ENCODE measurements at regions not wholly inside any gene's neighbourhood (a gene's known extent, or its start where the extent isn't known, plus 50 kb on each side); places are given as distances from the start of the nearest gene placed in this dataset.

GRCh38 chr2:37425408-37425807, 81.0 kb downstream of the QPCT start:
- no peak for DNase-seq (ENCODE audit: low read depth in 4 of 4, low spot score in 2 of 4)

GRCh38 chr2:37427241-37427640, 82.8 kb downstream of the QPCT start:
- no peak for DNase-seq (ENCODE audit: low read depth in 4 of 4, low spot score in 2 of 4)

DNA sequence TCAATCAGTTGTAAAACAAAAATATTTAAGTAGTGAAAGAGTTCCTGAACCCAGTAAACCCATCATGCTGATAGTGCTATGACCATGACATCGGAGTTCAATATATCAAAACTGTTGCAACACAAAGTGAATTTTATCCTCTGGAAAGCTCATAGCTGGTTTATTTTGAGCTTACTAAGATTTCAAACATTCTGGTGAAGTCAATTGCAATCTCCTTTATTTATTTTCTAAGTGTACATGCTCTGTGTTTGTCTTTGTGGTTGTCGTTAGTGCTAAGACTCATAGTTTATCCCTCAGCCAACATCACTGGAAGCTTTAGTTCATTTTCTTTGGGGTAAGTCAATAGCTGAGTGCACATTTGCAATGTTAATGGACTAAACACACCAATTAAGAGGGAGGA, 91.9 kb downstream of the QPCT start:
- DNase-seq (ENCODE audit: low read depth in 4 of 4, low spot score in 2 of 4): no peak

GRCh38 chr2:37439131-37439642, 94.8 kb downstream of the QPCT start:
- DNase-seq (ENCODE audit: low read depth in 4 of 4, low spot score in 2 of 4): no peak

DNA sequence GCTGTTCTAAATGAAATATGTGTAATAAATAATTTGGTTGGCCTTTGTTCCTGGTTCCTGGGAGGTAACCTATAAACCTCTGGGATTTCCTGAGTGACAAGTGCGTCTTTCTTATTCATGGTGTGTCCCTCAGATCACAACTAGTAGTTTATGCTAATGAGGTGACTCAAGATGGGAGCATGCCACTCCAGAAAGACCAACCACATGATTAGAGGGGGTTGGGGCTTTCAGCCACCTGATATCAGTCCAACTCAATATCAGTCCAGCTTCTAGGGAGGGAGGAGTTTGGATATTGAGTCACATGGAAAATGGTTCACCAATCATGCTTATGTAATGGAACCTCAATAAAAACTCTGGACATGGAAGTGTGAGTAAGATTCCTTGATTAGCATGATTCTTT, 96.6 kb downstream of the QPCT start:
- no peak for DNase-seq (ENCODE audit: low read depth in 4 of 4, low spot score in 2 of 4)

DNA sequence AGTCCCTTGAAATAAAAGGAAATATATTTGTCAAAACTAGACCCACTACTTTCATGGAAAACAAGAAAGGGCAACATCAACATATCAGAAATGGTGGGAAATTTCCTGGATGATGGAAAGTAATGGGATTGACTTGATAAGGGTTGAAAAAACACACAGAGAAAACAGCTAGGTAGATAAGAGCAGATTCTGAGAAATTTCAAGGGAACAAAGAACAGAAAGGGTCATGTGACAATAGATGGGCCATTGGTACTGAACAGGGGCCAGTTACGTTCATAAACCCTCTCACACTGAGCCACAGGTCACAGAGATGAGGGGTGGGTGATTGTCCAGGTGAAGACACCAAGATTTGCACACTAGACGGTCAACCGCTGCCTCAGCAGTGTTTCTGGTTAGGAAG, 98.7 kb downstream of the QPCT start:
- DNase-seq (ENCODE audit: low read depth in 4 of 4, low spot score in 2 of 4): no peak

DNA sequence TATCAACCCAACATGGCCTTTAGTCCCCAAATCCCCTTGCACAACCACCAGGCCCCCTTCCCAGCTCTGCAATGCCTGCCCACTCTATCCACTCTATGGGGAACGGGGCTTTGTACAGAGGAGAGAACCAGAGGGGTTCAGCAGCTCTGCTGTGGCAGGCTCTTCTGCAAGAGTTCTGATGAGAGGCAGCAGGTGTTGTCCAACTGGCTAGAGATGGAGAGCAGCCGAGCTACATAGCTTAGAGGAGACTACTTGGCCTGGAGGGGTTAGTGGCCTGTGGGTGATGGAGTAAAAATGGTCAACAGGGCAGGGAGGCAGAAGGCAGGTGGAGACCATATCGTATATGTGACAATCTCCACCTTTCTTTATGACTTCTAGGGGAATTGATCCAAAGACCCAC, 103.0 kb downstream of the QPCT start:
- DNase-seq (ENCODE audit: low read depth in 4 of 4, low spot score in 2 of 4): no peak

- no peak for DNase-seq (ENCODE audit: low read depth in 4 of 4, low spot score in 2 of 4)
Observed at GRCh38 chr2:37448342-37449120, 104.1 kb downstream of the QPCT start.

- peak; percentile 58 to 84 (median 76) for DNase-seq (ENCODE audit: low read depth in 4 of 4, low spot score in 2 of 4)
Observed at GRCh38 chr2:37449761-37450296, 105.4 kb downstream of the QPCT start.

GRCh38 chr2:37453027-37453426, 108.6 kb downstream of the QPCT start:
- DNase-seq (ENCODE audit: low read depth in 4 of 4, low spot score in 2 of 4): no peak

DNA sequence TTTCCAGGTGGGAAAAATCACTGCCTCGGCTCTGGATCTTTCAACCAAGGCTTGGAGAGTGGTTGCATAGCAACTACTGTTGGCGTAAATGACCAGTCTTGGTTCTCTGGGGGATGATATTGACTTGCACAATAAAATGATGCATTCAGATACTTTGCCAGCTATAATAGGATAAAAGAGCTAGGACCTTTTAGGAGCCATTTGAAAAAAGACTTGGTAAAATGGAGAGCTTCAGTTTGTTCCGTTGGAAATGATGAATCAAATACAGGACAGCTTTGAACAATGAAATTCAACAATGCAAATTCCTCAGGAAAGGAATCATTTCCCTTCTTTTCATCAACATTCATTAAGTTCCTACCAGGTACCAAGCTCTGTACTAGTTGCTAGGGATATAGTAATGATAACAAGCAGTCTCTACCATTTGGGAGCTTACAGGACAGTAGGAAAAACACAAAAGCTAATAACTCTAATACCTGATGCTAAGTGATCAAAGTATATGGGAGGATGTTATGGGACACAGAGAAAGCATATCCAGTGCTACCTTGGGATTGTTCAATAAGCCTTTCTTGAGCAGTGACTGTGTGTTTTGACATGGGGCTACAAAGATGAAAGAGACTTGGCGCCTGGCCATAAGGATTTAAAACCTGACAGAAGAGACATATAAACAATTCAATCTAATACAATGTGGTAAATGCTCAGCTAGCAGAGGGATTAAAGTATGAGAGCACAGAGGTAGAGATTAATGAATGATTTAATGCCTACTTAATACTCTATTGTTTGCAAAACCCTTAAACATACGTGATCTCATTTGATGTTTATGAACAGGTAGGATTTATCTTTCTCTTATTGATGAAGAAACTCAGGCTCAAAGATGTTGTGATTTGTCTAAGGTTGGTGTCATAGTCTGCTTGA, 110.7 kb downstream of the QPCT start:
- DNase-seq (ENCODE audit: low read depth in 4 of 4, low spot score in 2 of 4): no peak

DNA sequence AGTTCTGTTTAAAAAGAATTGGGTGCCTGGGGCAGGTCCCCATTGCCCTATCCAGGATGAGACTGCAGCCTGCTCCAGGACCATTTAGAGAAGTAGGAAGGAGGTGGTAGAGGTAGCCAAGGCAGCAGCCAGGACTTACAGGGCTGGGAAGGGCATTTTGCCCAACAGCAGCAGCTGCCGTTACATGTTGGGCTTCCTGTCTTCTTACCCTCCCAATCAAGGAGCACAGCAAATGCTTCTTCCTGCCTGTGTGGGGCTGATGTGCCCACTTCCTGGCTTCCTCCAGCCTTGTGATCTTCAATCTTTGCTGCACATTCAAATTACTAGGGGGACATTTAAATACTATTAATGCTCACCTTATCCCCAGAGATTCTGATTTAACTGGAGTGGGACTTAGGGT, 112.0 kb downstream of the QPCT start:
- DNase-seq (ENCODE audit: low read depth in 4 of 4, low spot score in 2 of 4): no peak

GRCh38 chr2:37457401-37457901, 113.0 kb downstream of the QPCT start:
- no peak for DNase-seq (ENCODE audit: low read depth in 4 of 4, low spot score in 2 of 4)

DNA sequence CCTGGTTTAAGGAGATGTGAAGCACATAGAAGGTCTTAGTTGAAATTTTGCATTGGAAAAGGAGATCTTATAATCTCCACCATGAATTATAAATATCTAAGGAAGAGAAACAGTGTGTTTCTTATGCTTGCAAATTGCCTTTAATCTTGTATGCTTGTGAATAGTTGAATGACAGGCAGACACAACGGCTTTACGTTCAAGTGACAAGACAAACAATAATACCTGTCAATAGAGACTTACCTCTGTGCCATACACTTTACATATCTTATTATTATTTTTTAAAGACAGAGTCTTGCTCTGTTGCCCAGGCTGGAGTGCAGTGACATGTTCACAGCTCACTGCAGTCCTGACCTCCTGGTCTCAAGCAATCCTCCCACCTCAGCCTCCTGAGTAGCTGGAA, 113.7 kb downstream of the QPCT start:
- no peak for DNase-seq (ENCODE audit: low read depth in 4 of 4, low spot score in 2 of 4)

DNA sequence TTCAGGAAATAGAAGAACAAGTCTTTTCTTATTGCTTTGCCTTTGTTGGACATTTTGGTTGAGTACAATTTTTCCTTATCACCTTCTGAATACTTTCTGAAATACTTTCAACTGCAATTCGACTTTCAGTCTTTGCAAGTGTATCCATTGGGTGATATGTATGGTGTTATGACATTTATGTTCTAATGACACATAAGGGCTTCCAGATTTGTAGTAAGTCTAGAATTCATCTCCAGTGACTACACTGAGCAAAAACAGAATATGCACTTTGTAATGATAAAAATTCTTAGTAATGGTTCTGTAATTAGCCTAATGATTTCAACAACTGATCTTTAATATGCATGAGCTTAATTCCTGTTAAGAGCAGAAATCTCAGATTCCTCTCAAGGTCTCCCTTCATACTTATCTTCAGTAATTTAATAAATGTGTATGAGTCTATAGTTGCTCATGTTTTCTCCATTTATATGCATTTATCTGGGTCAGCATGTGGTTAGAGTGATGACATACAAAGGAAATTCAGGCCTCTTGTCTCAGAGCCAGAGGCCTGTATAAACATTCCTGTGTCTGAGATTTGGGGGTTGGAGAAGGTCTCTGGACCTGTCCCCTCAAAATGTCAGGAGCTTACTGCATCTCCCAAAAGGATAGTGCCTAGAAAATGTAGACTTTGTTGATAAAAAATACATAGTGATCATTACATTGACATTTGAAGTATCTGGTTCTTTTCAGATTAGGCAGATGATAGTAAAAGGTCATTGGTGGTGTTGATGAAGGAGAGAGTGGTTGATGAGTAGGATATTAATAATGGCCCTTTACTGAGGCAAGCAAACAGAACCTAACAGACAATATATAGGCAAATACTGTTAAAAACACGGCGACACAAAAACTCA, 114.9 kb downstream of the QPCT start:
- no peak for DNase-seq (ENCODE audit: low read depth in 4 of 4, low spot score in 2 of 4)

DNA sequence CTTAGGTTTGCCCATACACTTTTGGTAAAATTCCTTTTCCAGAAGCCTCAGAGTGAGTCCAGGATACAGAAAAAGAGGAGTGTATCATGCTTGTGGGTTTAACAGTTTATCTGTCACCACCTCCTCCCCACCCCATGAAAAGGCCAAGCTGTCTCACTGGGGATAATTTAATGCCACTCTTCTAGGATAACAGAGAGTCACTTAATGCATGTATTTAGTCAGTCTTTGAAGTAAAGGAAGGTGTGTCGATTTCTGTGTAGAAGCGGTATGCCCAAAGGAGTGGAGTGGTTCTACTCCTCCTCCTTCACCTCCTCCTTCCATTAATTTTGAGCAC, 116.4 kb downstream of the QPCT start:
- no peak for DNase-seq (ENCODE audit: low read depth in 4 of 4, low spot score in 2 of 4)

- DNase-seq (ENCODE audit: low read depth in 4 of 4, low spot score in 2 of 4): no peak
Observed at GRCh38 chr2:37464067-37464466, 119.6 kb downstream of the QPCT start.

DNA sequence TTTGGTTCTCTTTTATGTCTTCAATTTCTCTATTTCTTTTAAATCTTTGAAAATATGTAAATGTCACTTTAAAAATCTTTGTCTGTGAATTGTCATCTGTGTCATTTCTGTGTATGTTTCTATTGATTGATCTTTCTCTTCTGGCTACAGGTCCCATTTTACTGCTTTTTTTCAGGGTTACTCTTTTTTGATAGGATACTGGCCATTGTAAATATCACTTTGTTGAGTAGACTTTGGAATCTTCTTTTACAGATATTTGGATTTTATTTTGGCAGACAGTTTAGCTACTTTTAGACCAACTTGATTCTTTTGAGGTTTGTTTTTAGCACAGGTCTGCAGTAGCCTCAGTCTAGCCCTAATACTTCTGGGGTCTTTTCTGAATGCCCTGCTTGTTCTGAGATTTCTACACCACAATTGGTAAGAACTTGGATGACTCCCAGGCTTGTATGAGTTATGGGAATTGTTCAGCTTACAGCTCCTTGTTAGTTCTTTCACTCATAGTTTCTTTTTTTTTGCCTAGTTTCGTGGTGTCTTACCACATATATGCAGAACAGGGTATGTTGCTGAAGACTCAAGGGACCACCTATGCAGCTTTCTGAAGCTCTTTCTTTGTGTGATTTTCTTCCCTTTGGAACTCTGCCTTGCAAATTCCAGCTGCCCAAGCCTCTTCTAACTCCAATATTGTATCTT, 122.2 kb downstream of the QPCT start:
- no peak for DNase-seq (ENCODE audit: low read depth in 4 of 4, low spot score in 2 of 4)

DNA sequence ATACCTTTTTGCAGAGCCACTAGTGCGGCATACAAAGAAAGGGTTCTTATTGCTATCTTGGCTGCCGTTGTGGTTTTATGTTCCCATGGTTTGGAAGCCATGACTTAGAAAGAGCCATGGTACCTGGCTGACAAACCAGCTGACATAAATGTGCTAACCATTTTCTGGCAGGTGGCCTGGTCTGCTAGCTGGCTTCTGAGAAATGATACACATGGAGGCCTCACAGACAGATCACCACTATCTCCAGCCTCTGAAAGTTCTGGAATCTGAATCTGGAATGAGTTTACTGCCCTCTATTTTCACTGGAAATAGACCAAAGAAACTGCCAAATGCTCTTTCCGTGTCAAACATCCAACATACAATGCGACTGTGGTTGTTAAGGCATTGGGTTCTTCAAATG, 123.7 kb downstream of the QPCT start:
- no peak for DNase-seq (ENCODE audit: low read depth in 4 of 4, low spot score in 2 of 4)

DNA sequence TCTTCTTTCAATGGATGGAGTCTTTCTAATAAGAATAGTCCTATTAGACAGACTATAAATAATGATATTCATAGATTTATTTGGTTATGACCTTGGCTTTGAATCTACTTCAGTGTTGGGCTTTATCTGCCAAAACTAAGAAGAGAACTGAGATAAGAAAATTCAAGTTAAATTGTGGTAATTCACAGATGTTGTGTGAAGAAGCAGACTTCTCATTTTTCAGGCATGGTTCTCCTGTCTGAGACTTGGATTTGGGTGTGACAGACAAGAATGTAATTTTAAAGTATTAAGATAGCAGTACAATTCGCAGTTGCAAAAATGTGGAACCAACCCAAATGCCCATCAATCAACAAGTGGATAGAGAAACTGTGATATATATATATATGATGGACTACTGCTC, 124.7 kb downstream of the QPCT start:
- no peak for DNase-seq (ENCODE audit: low read depth in 4 of 4, low spot score in 2 of 4)

All from left renal cortex interstitium (tissue), 4 donors.